IMR-90 (cell line): ENCODE measurements at regions not wholly inside any gene's neighbourhood (a gene's known extent, or its start where the extent isn't known, plus 50 kb on each side); places are given as distances from the start of the nearest gene placed in this dataset.
A peak's percentile ranks its signal among the peaks of the same experiment; 100 is the strongest.

Source experiments
- ATAC-seq: fragments of 200-7000 bp; cut with Tn5 transposase; 2 replicates; pipeline ENCODE4 v1.9.1; 2020; ENCODE audit warnings: low read depth, mild to moderate bottlenecking, moderate library complexity
- BruUV-seq: library from RNA; stranded (reverse); fragments of 400-500 nt; replicated peaks from 2 replicates; lab custom pipeline; 2021; lab: Mats Ljungman, UMichigan
- CTCF ChIA-PET: fragments of 300-600 bp; formaldehyde crosslinking; extraction: SDS; loops from one replicate; lab custom pipeline; 2021; ENCODE audit warnings: antibody characterized with exemption; lab: Yijun Ruan, JAX
- POLR2A ChIA-PET: fragments of 300-600 bp; sonication (Branson Sonifier 250); formaldehyde crosslinking; loops from one replicate; lab custom pipeline; 2022; ENCODE audit warnings: antibody characterized with exemption; ENCODE audit not compliant: unreplicated experiment; lab: Charles Lee
- DNase-seq: peaks from one replicate; pipeline ENCODE4 v3.0.0; 2013
- H2AFZ ChIP-seq: replicated peaks from 2 replicates; pipeline ENCODE3; 2013; ENCODE audit warnings: low read length, mild to moderate bottlenecking; ENCODE audit not compliant: poor library complexity
- H2AK5ac ChIP-seq: 2 replicates; pipeline ENCODE4 v1.6.1; 2013; ENCODE audit warnings: low read depth, low read length, inconsistent platforms
- H2AK9ac ChIP-seq: replicated peaks from 2 replicates; pipeline ENCODE3; 2013; ENCODE audit warnings: mild to moderate bottlenecking, low read depth, low read length, moderate library complexity; ENCODE audit not compliant: poor library complexity
- H2BK120ac ChIP-seq: 2 replicates; pipeline ENCODE4 v1.6.1; 2013; ENCODE audit warnings: low read depth, low read length, inconsistent platforms
- H2BK15ac ChIP-seq: 3 replicates; pipeline ENCODE4 v1.6.1; 2013; ENCODE audit warnings: low read depth, low read length, inconsistent platforms
- H2BK20ac ChIP-seq: 2 replicates; pipeline ENCODE4 v1.6.1; 2013; ENCODE audit warnings: low read depth, mild to moderate bottlenecking, inconsistent platforms, low read length, moderate library complexity
- H2BK5ac ChIP-seq: 2 replicates; pipeline ENCODE4 v1.6.1; 2013; ENCODE audit warnings: mild to moderate bottlenecking, low read depth, low read length, inconsistent platforms; ENCODE audit not compliant: poor library complexity, severe bottlenecking
- H3K14ac ChIP-seq: replicated peaks from 2 replicates; pipeline ENCODE4 v1.6.1; 2013; ENCODE audit warnings: low read depth, low read length, inconsistent platforms
- H3K18ac ChIP-seq: 2 replicates; pipeline ENCODE4 v1.6.1; 2013; ENCODE audit warnings: low read depth, low read length, control low read depth
- H3K23ac ChIP-seq: 2 replicates; pipeline ENCODE4 v1.6.1; 2013; ENCODE audit warnings: low read depth, low read length, inconsistent platforms
- H3K27ac ChIP-seq: 2 replicates; pipeline ENCODE4 v1.5.1; 2013; ENCODE audit warnings: mild to moderate bottlenecking, control low read depth, low read length; ENCODE audit not compliant: insufficient read depth
- H3K27me3 ChIP-seq: 2 replicates; pipeline ENCODE4 v1.6.1; 2013; ENCODE audit warnings: low read length; ENCODE audit not compliant: control insufficient read depth, insufficient read depth
- H3K36me3 ChIP-seq: 2 replicates; pipeline ENCODE4 v1.6.1; 2013; ENCODE audit warnings: low read length, mixed read lengths; ENCODE audit not compliant: control insufficient read depth, insufficient read depth
- H3K4ac ChIP-seq: 2 replicates; pipeline ENCODE4 v1.6.1; 2013; ENCODE audit warnings: low read depth, low read length, inconsistent platforms
- H3K4me1 ChIP-seq: 2 replicates; pipeline ENCODE4 v1.6.1; 2013; ENCODE audit warnings: low read length, mixed read lengths; ENCODE audit not compliant: control insufficient read depth, insufficient read depth
- H3K4me2 ChIP-seq: 2 replicates; pipeline ENCODE4 v1.6.1; 2013; ENCODE audit warnings: low read depth, mild to moderate bottlenecking, control low read depth, low read length, moderate library complexity
- H3K4me3 ChIP-seq: 2 replicates; pipeline ENCODE4 v1.5.1; 2013; ENCODE audit warnings: low read depth, mild to moderate bottlenecking, control low read depth, low read length, moderate library complexity; ENCODE audit not compliant: insufficient read depth
- H3K56ac ChIP-seq: 2 replicates; pipeline ENCODE4 v1.6.1; 2013; ENCODE audit warnings: low read length, inconsistent platforms; ENCODE audit not compliant: insufficient read depth; ENCODE audit errors: extremely low read depth
- H3K79me1 ChIP-seq, 2 experiments: 2 replicates each; pipeline ENCODE4 v1.6.1; 2013; ENCODE audit warnings: low read length in 2 of 2, inconsistent platforms in 1 of 2, low read depth in 1 of 2
- H3K9ac ChIP-seq: 2 replicates; pipeline ENCODE4 v1.6.1; 2013; ENCODE audit warnings: low read depth, low read length, control low read depth
- H3K9me1 ChIP-seq: 2 replicates; pipeline ENCODE4 v1.6.1; 2013; ENCODE audit warnings: low read length, inconsistent platforms; ENCODE audit not compliant: insufficient read depth
- H3K9me3 ChIP-seq: 2 replicates; pipeline ENCODE4 v1.6.1; 2013; ENCODE audit warnings: low read length; ENCODE audit not compliant: control insufficient read depth, insufficient read depth
- H4K20me1 ChIP-seq: 2 replicates; pipeline ENCODE4 v1.6.1; 2013; ENCODE audit warnings: low read length, inconsistent platforms; ENCODE audit not compliant: insufficient read depth
- H4K5ac ChIP-seq: 2 replicates; pipeline ENCODE4 v1.6.1; 2013; ENCODE audit warnings: mild to moderate bottlenecking, low read depth, low read length, control low read depth
- H4K8ac ChIP-seq, 2 experiments: 2 replicates each; pipeline ENCODE4 v1.6.1; 2013; ENCODE audit warnings: low read depth in 2 of 2, low read length in 2 of 2, control low read depth in 1 of 2, inconsistent platforms in 1 of 2
- H4K91ac ChIP-seq: 2 replicates; pipeline ENCODE4 v1.6.1; 2013; ENCODE audit warnings: low read depth, low read length, inconsistent platforms; ENCODE audit not compliant: insufficient read depth
- BHLHE40 ChIP-seq: fragments of 150-350 bp; IDR thresholded peaks from 2 replicates; pipeline ENCODE4 v1.6.1; 2016; ENCODE audit warnings: mild to moderate bottlenecking, low read depth, low read length
- CHD1 ChIP-seq: IDR thresholded peaks from 2 replicates; pipeline ENCODE4 v1.6.1; 2012; ENCODE audit warnings: low read depth, low read length, improper control_type of control experiment
- CTCF ChIP-seq: conservative IDR thresholded peaks from 2 replicates; pipeline ENCODE4 v1.5.1; 2012; ENCODE audit warnings: mild to moderate bottlenecking, low read depth, low read length, improper control_type of control experiment
- ELK1 ChIP-seq: fragments of 150-350 bp; IDR thresholded peaks from 2 replicates; pipeline ENCODE4 v1.6.1; 2016; ENCODE audit warnings: low read depth, mild to moderate bottlenecking, low read length, moderate library complexity, borderline replicate concordance
- FOS ChIP-seq: fragments of 150-350 bp; IDR thresholded peaks from 2 replicates; pipeline ENCODE4 v1.6.1; 2016; ENCODE audit warnings: low read depth, low read length
- MAZ ChIP-seq: IDR thresholded peaks from 2 replicates; pipeline ENCODE4 v1.6.1; 2012; ENCODE audit warnings: low read depth, mild to moderate bottlenecking, low read length, improper control_type of control experiment, moderate library complexity, borderline replicate concordance
- POLR2A ChIP-seq: IDR thresholded peaks from 2 replicates; pipeline ENCODE4 v1.6.1; 2012; ENCODE audit warnings: mild to moderate bottlenecking, low read depth, low read length
- RAD21 ChIP-seq: IDR thresholded peaks from 2 replicates; pipeline ENCODE4 v1.6.1; 2012; ENCODE audit warnings: low read length, improper control_type of control experiment
- RCOR1 ChIP-seq: IDR thresholded peaks from 2 replicates; pipeline ENCODE4 v1.6.1; 2012; ENCODE audit warnings: mild to moderate bottlenecking, low read length, improper control_type of control experiment; ENCODE audit not compliant: insufficient replicate concordance
- RFX5 ChIP-seq: IDR thresholded peaks from 2 replicates; pipeline ENCODE4 v1.8.0; 2012; ENCODE audit warnings: low read depth, mild to moderate bottlenecking, low read length, moderate library complexity
- USF2 ChIP-seq: fragments of 150-350 bp; IDR thresholded peaks from 2 replicates; pipeline ENCODE4 v1.6.1; 2017; ENCODE audit warnings: mild to moderate bottlenecking, antibody characterized with exemption, low read length, low read depth
- WGBS, 2 experiments: methylation state at CpG; one replicate each; pipeline versions ENCODE4 v1.1.5 to v1.1.7; 2013; ENCODE audit warnings: missing lambda C conversion rate in 2 of 2; ENCODE audit not compliant: insufficient read length in 1 of 2; ENCODE audit errors: extremely low coverage in 2 of 2; 5-methylcytosine and 5-hydroxymethylcytosine counted together
- dilution Hi-C: fragments of 300-500 bp; cut with HindIII; formaldehyde crosslinking; loops from one replicate; pipeline ENCODE4 v1.14.3; 2018; ENCODE audit warnings: low sequenced_read_pairs; ENCODE audit not compliant: unreplicated experiment
- in situ Hi-C: fragments of 300-500 bp; cut with MboI; formaldehyde crosslinking; loops from 3 replicates; pipeline ENCODE4 v1.14.3; 2019; ENCODE audit warnings: low sequenced_read_pairs, inconsistent platforms, mixed read lengths
- intact Hi-C: fragments of 100-400 bp; cut with micrococcal nuclease; formaldehyde crosslinking; loops from 2 replicates; pipeline ENCODE4 v1.10.0; 2022

GRCh38 chr11:8776209-8776608, 93.6 kb downstream of the RPL27A start:
- DNase-seq: no peak
- dilution Hi-C loops (no loop called here), in situ Hi-C loops (no loop called here)

More at GRCh38 chr11:8776209-8776608, 93.6 kb downstream of the RPL27A start:
- peaks cover 43 to 96% of the 10 kb centered on the region in 2 experiments for H3K79me1 ChIP-seq
- H3K9ac ChIP-seq: no peak overlapping the region
- no peaks in the 10 kb centered on the region for H3K9me3 ChIP-seq
- H2BK15ac ChIP-seq: no peak overlapping the region; the same call in 2 of the 3 replicates
- CTCF ChIA-PET: interaction anchor here (0.6 to 1.2 kb wide), 2 partner anchors 9 to 103 kb away, joined by 3 read pairs; no protein-coding TSS in a partner anchor
- H4K20me1 ChIP-seq: peaks cover 43% of the 10 kb centered on the region
- H4K91ac ChIP-seq: no peak overlapping the region
- no peak overlapping the region for H3K27ac ChIP-seq
- TF ChIP-seq CHD1 (no peak), FOS (no peak), MAZ (no peak), ELK1 (no peak), USF2 (no peak), RCOR1 (no peak), CTCF (no peak), POLR2A (no peak), RFX5 (no peak), RAD21 (no peak), BHLHE40 (no peak)
- peak overlapping the region; percentile 54 for H2AK5ac ChIP-seq
- no peak overlapping the region for H2BK20ac ChIP-seq
- H3K27me3 ChIP-seq: no peaks in the 10 kb centered on the region
- H3K9me1 ChIP-seq: peaks cover 64% of the 10 kb centered on the region
- WGBS, 2 experiments: 100% methylated on average over 1 of the region's 3 CpGs; no CpG with 5 or more reads in 1 of the 2 experiments
- H2BK5ac ChIP-seq: peak overlapping the region; percentile 12
- no TSS peak for BruUV-seq
- H3K56ac ChIP-seq: no peak overlapping the region
- peaks cover 33% of the 10 kb centered on the region for H3K4me1 ChIP-seq
- H4K5ac ChIP-seq: no peak overlapping the region
- H3K36me3 ChIP-seq: peaks cover 17% of the 10 kb centered on the region
- no peak overlapping the region; the same call in 1 of the 2 replicates for H3K23ac ChIP-seq
- H4K8ac ChIP-seq: no peak overlapping the region
- no peak overlapping the region for H2BK120ac ChIP-seq
- H3K4me2 ChIP-seq: no peak overlapping the region
- no peak overlapping the region for H3K18ac ChIP-seq
- no peak overlapping the region for H3K4me3 ChIP-seq
- POLR2A ChIA-PET: no interaction called here
- H2AK9ac ChIP-seq: peak overlapping the region; percentile 20
- H3K14ac ChIP-seq: no peak overlapping the region
- H2AFZ ChIP-seq: no peak overlapping the region
- H3K4ac ChIP-seq: peak overlapping the region; percentile 27
- intact Hi-C loops: no loop called here
- ATAC-seq: no peak
